Left lung (tissue), 4 donors: ENCODE measurements at regions not wholly inside any gene's neighbourhood (a gene's known extent, or its start where the extent isn't known, plus 50 kb on each side); places are given as distances from the start of the nearest gene placed in this dataset.

Source experiments
- ATAC-seq: fragments of 200-7000 bp; cut with Tn5 transposase; one replicate; pipeline ENCODE4 v1.9.1; 2020; ENCODE audit warnings: moderate library complexity
- DNase-seq, 4 donors: peaks; one replicate each; pipeline ENCODE4 v3.0.0-alpha.2; 2013 to 2020
- H3K27ac ChIP-seq, 2 donors: fragments of 200-600 bp; sonication (generic) in 1 of 2; one replicate each; pipeline versions ENCODE4 v1.5.0 to v1.8.0; 2020 to 2021
- H3K27me3 ChIP-seq, 2 donors: fragments of 200-600 bp; sonication (generic) in 1 of 2; one replicate each; pipeline versions ENCODE4 v1.5.0 to v1.8.0; 2020 to 2021
- H3K36me3 ChIP-seq, 2 donors: fragments of 200-600 bp; sonication (generic) in 1 of 2; one replicate each; pipeline versions ENCODE4 v1.5.0 to v1.8.0; 2020 to 2021
- H3K4me1 ChIP-seq, 2 donors: fragments of 200-600 bp; one replicate each; pipeline ENCODE4 v1.8.0; 2021
- H3K4me3 ChIP-seq, 2 donors: fragments of 200-600 bp; sonication (generic) in 1 of 2; one replicate each; pipeline versions ENCODE4 v1.5.0 to v1.8.0; 2020 to 2021; ENCODE audit warnings: mild to moderate bottlenecking in 1 of 2
- H3K9me3 ChIP-seq, 2 donors: fragments of 200-600 bp; sonication (generic) in 1 of 2; one replicate each; pipeline versions ENCODE4 v1.5.0 to v1.8.0; 2020 to 2021
- CTCF ChIP-seq, 2 donors: fragments of 200-600 bp; sonication (generic) in 1 of 2; IDR thresholded peaks; one replicate each; pipeline versions ENCODE4 v1.5.0 to v1.8.0; 2021; ENCODE audit warnings: antibody characterized with exemption in 2 of 2
- intact Hi-C, 2 donors: fragments of 100-400 bp; cut with DNase I; formaldehyde crosslinking; loops; one replicate each; pipeline versions ENCODE4 v1.11.2 to v1.14.2; 2022
- donor health status: DM: no; HTN: yes; CAD: no.
- donor health status: DM: no; HTN: no; CAD: no.

GRCh38 chr5:158394102-158394501 is 535.2 kb upstream of the CLINT1 start:
- Histone ChIP-seq H3K4me1 (peaks cover 0 to 3% of the 10 kb centered on the region in 2 donors), H3K27ac (no peak overlapping the region), H3K27me3 (no peaks in the 10 kb centered on the region), H3K9me3 (no peaks in the 10 kb centered on the region), H3K4me3 (no peak overlapping the region), H3K36me3 (no peaks in the 10 kb centered on the region)
- DNase-seq (no peak), ATAC-seq (no peak)
- no peak for TF ChIP-seq CTCF (IDR thresholded peaks at IDR 0.05)
- intact Hi-C loops: no loop called here

GRCh38 chr5:158393457-158393856 is 534.5 kb upstream of the CLINT1 start:
- DNase-seq: no peak
- H3K4me1 ChIP-seq: peaks cover 0 to 3% of the 10 kb centered on the region in 2 donors
- no peaks in the 10 kb centered on the region for H3K36me3 ChIP-seq
- H3K4me3 ChIP-seq: no peak overlapping the region
- H3K27ac ChIP-seq: no peak overlapping the region
- intact Hi-C loops: no loop called here
- H3K27me3 ChIP-seq: no peaks in the 10 kb centered on the region
- no peaks in the 10 kb centered on the region for H3K9me3 ChIP-seq
- no peak for ATAC-seq
- no peak for TF ChIP-seq CTCF (IDR thresholded peaks at IDR 0.05)

- intact Hi-C loops: no loop called here
Measured at GRCh38 chr5:158392753-158393152, 533.8 kb upstream of the CLINT1 start.

GRCh38 chr5:158390577-158390976 is 531.6 kb upstream of the CLINT1 start:
- ATAC-seq (no peak), DNase-seq (no peak)
- Histone ChIP-seq H3K27ac (no peak overlapping the region), H3K36me3 (no peaks in the 10 kb centered on the region), H3K4me1 (peaks cover 0 to 3% of the 10 kb centered on the region in 2 donors), H3K9me3 (peaks cover 0 to 8% of the 10 kb centered on the region in 2 donors), H3K4me3 (no peak overlapping the region), H3K27me3 (no peaks in the 10 kb centered on the region)
- intact Hi-C loops: no loop called here
- no peak for TF ChIP-seq CTCF (IDR thresholded peaks at IDR 0.05)

More at GRCh38 chr5:158392753-158393152, 533.8 kb upstream of the CLINT1 start:
- DNase-seq (no peak), ATAC-seq (no peak)
- no peak for TF ChIP-seq CTCF (IDR thresholded peaks at IDR 0.05)
- H3K4me3 ChIP-seq: no peak overlapping the region
- peaks cover 0 to 3% of the 10 kb centered on the region in 2 donors for H3K4me1 ChIP-seq
- H3K36me3 ChIP-seq: no peaks in the 10 kb centered on the region
- no peaks in the 10 kb centered on the region for H3K27me3 ChIP-seq
- no peaks in the 10 kb centered on the region for H3K9me3 ChIP-seq
- H3K27ac ChIP-seq: no peak overlapping the region

- H3K9me3 ChIP-seq: peaks cover 0 to 14% of the 10 kb centered on the region in 2 donors
- TF ChIP-seq CTCF (IDR thresholded peaks at IDR 0.05): no peak
- peaks cover 0 to 7% of the 10 kb centered on the region in 2 donors for H3K4me1 ChIP-seq
- H3K4me3 ChIP-seq: no peak overlapping the region
- no peaks in the 10 kb centered on the region for H3K27me3 ChIP-seq
- DNase-seq: no peak
- intact Hi-C loops: no loop called here
- no peak overlapping the region for H3K27ac ChIP-seq
- H3K36me3 ChIP-seq: no peaks in the 10 kb centered on the region
- no peak for ATAC-seq
Measured at GRCh38 chr5:158389786-158390185, 530.8 kb upstream of the CLINT1 start.
